ENCODE measurements at regions not wholly inside any gene's neighbourhood (a gene's known extent, or its start where the extent isn't known, plus 50 kb on each side); places are given as distances from the start of the nearest gene placed in this dataset.

DNA sequence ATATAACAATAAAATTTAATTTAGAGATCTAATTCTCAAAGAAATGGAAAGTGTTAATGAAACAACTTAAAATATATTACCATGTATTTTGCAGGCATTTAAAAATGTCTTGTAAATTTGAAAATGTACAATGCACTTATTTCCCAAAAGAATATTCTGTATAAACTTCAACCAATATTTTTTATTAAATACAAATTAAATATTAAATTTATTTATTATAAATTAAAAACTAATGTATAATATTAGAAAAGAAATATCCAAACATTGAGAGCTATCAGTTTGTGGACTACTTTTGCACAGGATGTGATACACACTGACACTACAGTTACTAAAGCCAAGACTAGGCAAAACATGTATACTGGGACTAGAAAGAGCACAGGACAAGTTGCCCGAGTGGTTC, 707.0 kb upstream of the NRSN1 start:
- DNase-seq (no peak), ATAC-seq (no peak)
- no peaks in the 10 kb centered on the region for H3K27me3 ChIP-seq
- intact Hi-C loops (cut with DNase I) = no loop called here
- no peak overlapping the region for H3K4me3 ChIP-seq
- no peaks in the 10 kb centered on the region for H3K36me3 ChIP-seq
- no peaks in the 10 kb centered on the region for H3K4me1 ChIP-seq
- 94% methylated on average over 1 of the region's 1 CpG for WGBS (ENCODE audit: insufficient coverage, low coverage, low lambda C conversion rate, missing lambda C conversion rate)
- H3K27ac ChIP-seq = no peak overlapping the region
- no peak for TF ChIP-seq POLR2A (IDR thresholded peaks at IDR 0.05)
- TF ChIP-seq, protein P1, sequence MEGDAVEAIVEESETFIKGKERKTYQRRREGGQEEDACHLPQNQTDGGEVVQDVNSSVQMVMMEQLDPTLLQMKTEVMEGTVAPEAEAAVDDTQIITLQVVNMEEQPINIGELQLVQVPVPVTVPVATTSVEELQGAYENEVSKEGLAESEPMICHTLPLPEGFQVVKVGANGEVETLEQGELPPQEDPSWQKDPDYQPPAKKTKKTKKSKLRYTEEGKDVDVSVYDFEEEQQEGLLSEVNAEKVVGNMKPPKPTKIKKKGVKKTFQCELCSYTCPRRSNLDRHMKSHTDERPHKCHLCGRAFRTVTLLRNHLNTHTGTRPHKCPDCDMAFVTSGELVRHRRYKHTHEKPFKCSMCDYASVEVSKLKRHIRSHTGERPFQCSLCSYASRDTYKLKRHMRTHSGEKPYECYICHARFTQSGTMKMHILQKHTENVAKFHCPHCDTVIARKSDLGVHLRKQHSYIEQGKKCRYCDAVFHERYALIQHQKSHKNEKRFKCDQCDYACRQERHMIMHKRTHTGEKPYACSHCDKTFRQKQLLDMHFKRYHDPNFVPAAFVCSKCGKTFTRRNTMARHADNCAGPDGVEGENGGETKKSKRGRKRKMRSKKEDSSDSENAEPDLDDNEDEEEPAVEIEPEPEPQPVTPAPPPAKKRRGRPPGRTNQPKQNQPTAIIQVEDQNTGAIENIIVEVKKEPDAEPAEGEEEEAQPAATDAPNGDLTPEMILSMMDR (IDR thresholded peaks at IDR 0.05) = no peak
- no peaks in the 10 kb centered on the region for H3K9me3 ChIP-seq

DNA sequence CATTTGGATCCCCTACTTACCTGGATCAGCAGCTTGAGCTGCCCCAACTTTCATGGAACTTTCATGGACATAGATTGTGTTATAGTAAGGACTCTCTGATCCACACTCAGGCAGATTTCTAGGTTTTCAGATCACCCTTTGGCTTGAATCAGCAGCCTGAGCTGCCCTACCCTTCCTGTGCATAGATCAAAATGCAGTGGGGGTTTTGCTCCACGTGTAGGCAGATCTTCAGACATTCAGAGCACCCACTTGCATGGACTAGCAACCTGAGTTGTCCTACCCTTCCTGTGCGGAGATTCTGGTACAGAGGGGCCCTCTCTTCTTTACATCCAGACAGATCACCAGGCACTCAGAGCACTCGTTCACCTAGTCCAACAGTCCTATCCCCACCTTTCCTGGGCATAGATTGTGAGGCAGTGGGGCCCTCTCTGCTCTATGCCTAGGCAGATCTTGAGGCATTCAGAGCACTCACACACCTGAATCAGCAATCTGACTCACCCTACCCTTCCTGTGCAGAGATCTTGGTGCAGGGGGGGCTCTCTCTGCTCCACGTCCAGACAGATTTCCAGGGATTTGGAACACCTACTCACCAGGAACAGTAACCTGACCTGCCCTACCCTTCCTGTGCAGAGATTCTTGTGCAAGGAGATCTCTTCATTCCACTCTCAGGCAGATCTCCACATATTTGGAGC, 705.2 kb upstream of the NRSN1 start:
- Histone ChIP-seq H3K4me3 (no peak overlapping the region), H3K27ac (no peak overlapping the region), H3K9me3 (no peaks in the 10 kb centered on the region), H3K36me3 (no peaks in the 10 kb centered on the region), H3K4me1 (no peaks in the 10 kb centered on the region), H3K27me3 (no peaks in the 10 kb centered on the region)
- ATAC-seq (no peak), DNase-seq (no peak)
- 60% methylated on average over 1 of the region's 4 CpGs for WGBS (ENCODE audit: insufficient coverage, low coverage, low lambda C conversion rate, missing lambda C conversion rate)
- TF ChIP-seq, protein P1 (IDR thresholded peaks at IDR 0.05) = no peak
- no peak for TF ChIP-seq POLR2A (IDR thresholded peaks at IDR 0.05)
- intact Hi-C loops (cut with DNase I) = no loop called here

DNA sequence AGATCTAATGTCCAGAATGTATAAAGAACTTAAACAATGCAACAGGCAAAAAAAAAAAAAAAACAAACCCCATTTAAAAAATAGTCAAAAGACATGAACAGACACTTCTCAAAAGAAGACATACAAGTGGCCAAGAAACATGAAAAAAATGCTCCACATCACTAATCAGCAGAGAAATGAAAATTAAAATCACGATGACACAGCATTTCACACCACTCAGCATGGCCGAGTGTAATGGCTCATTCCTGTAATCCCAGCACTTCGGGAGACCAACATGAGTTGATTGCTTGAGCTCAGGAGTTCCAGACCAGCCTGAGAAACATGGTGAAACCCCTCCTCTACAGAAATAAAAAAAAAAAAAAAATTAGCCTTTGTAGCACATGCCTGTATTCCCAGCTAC, 701.4 kb upstream of the NRSN1 start:
- H3K4me3 ChIP-seq = no peak overlapping the region
- no peaks in the 10 kb centered on the region for H3K9me3 ChIP-seq
- no peak overlapping the region for H3K27ac ChIP-seq
- no peaks in the 10 kb centered on the region for H3K27me3 ChIP-seq
- WGBS (ENCODE audit: insufficient coverage, low coverage, low lambda C conversion rate, missing lambda C conversion rate) = 93% methylated on average over 3 of the region's 3 CpGs
- ATAC-seq (no peak), DNase-seq (no peak)
- H3K36me3 ChIP-seq = no peaks in the 10 kb centered on the region
- TF ChIP-seq, protein P1 (IDR thresholded peaks at IDR 0.05) = no peak
- no peak for TF ChIP-seq POLR2A (IDR thresholded peaks at IDR 0.05)
- no peaks in the 10 kb centered on the region for H3K4me1 ChIP-seq
- intact Hi-C loops (cut with DNase I) = no loop called here

DNA sequence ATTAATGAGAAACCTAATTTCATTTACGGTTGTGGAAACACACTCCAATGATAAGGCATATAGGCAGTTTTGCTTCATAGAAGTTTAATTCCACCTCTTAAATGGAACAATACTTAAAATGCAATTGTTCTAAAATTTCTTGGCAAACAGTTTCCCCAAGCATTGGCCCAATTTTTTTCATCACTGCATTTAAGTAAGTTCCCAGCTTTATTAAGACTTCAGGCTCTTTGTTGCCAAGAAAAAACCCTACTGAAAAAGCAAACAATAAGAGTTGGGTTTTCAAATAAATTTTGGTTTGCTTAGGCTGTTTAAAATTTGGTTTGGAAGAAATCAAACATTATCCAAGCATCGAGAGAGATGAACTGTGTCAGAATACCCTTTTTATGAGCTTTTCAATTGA, 690.9 kb upstream of the NRSN1 start:
- DNase-seq = no peak
- Histone ChIP-seq H3K36me3 (no peaks in the 10 kb centered on the region), H3K9me3 (no peaks in the 10 kb centered on the region), H3K4me3 (no peak overlapping the region), H3K27ac (peak overlapping the region in 2 of 3 donors; percentile 35 to 42), H3K27me3 (no peaks in the 10 kb centered on the region), H3K4me1 (peaks cover 0 to 13% (median 3%) of the 10 kb centered on the region in 4 donors)
- TF ChIP-seq, protein P1 (IDR thresholded peaks at IDR 0.05) = no peak
- no peak for TF ChIP-seq POLR2A (IDR thresholded peaks at IDR 0.05)
- intact Hi-C loops (cut with DNase I) = no loop called here
- ATAC-seq = peak in 2 of 4 donors; percentile 12 to 57
- 35% methylated on average over 2 of the region's 2 CpGs for WGBS (ENCODE audit: insufficient coverage, low coverage, low lambda C conversion rate, missing lambda C conversion rate)

Data from right lobe of liver (tissue), 6 donors.